K562 (cell line): ENCODE measurements at regions not wholly inside any gene's neighbourhood (a gene's known extent, or its start where the extent isn't known, plus 50 kb on each side); places are given as distances from the start of the nearest gene placed in this dataset.

Source experiments
- ARID3B ChIP-seq: fragments of 250-450 bp; sonication (Bioruptor Pico); IDR thresholded peaks from 2 replicates; pipeline ENCODE4 v1.4.0; 2020; ENCODE audit warnings: borderline replicate concordance
- FOXJ2 ChIP-seq: fragments of 200-800 bp; sonication (Bioruptor generic); IDR thresholded peaks from 2 replicates; pipeline ENCODE4 v1.6.1; 2016; ENCODE audit warnings: missing genetic modification characterization, missing compliant biosample characterization
- GABPB1 ChIP-seq: sonication (generic); formaldehyde crosslinking; IDR thresholded peaks from 2 replicates; pipeline ENCODE4 v1.8.0; 2022; ENCODE audit warnings: mild to moderate bottlenecking, missing genetic modification reagents
- MYNN ChIP-seq, 2 experiments: sonication (generic); formaldehyde crosslinking in 1 of 2; IDR thresholded peaks; 2 replicates each; pipeline versions ENCODE4 v1.5.0 to v1.6.1; 2016 to 2020; ENCODE audit warnings: antibody characterized with exemption in 1 of 2, missing genetic modification reagents in 1 of 2
- SMAD1 ChIP-seq: fragments of 150-350 bp; IDR thresholded peaks from 2 replicates; pipeline ENCODE4 v1.6.1; 2014; ENCODE audit warnings: low read length, low read depth; ENCODE audit not compliant: partially characterized antibody
- THAP12 ChIP-seq: fragments of 250-450 bp; sonication (Bioruptor Pico); IDR thresholded peaks from 2 replicates; pipeline ENCODE4 v1.9.0; 2021; ENCODE audit warnings: mild to moderate bottlenecking, inconsistent platforms
- XRCC4 ChIP-seq: IDR thresholded peaks from one replicate; pipeline ENCODE4 v1.6.1; 2011; ENCODE audit not compliant: insufficient read depth, insufficient read length; ENCODE audit errors: extremely low read depth
- ZNF143 ChIP-seq: sonication (generic); formaldehyde crosslinking; IDR thresholded peaks from 2 replicates; pipeline ENCODE4 v1.9.0; 2022; ENCODE audit warnings: mild to moderate bottlenecking, missing genetic modification reagents

- TF ChIP-seq ARID3B (CRISPR knock-in tag) (no peak), GABPB1 (CRISPR knock-in tag) (no peak), SMAD1 (no peak), MYNN (IDR thresholded peaks at IDR 0.05) (no peak), MYNN (CRISPR knock-in tag; IDR thresholded peaks at IDR 0.05) (no peak), ZNF143 (no peak), THAP12 (CRISPR knock-in tag) (no peak), FOXJ2 (tag) (no peak), XRCC4 (no peak)
Observed at GRCh38 chr10:78410046-78410965, 376.6 kb downstream of the RPS24 start (continued).
